HEK293 (cell line): ENCODE measurements at regions not wholly inside any gene's neighbourhood (a gene's known extent, or its start where the extent isn't known, plus 50 kb on each side); places are given as distances from the start of the nearest gene placed in this dataset.
A peak's percentile ranks its signal among the peaks of the same experiment; 100 is the strongest.

Experiments used
- BCL11A ChIP-seq: fragments of 450-650 bp; formaldehyde crosslinking; IDR thresholded peaks from 2 replicates; pipeline ENCODE4 v1.5.1; 2016; ENCODE audit warnings: low read depth, missing biosample characterization, missing genetic modification characterization
- BCL6B ChIP-seq: fragments of 450-650 bp; formaldehyde crosslinking; IDR thresholded peaks from 2 replicates; pipeline ENCODE4 v1.5.1; 2017; ENCODE audit warnings: missing biosample characterization, missing genetic modification characterization
- IKZF3 ChIP-seq: fragments of 450-650 bp; IDR thresholded peaks from 2 replicates; pipeline ENCODE4 v1.5.0; 2018; ENCODE audit warnings: missing biosample characterization, mild to moderate bottlenecking, missing genetic modification characterization, moderate library complexity
- KLF10 ChIP-seq: fragments of 450-650 bp; IDR thresholded peaks from 2 replicates; pipeline ENCODE4 v1.5.1; 2018; ENCODE audit warnings: missing biosample characterization, mild to moderate bottlenecking, missing genetic modification characterization
- MZF1 ChIP-seq: fragments of 450-650 bp; formaldehyde crosslinking; IDR thresholded peaks from 2 replicates; pipeline ENCODE4 v1.5.1; 2017; ENCODE audit warnings: missing biosample characterization, missing genetic modification characterization, borderline replicate concordance
- TCF7L2 ChIP-seq: IDR thresholded peaks from 2 replicates; pipeline ENCODE4 v1.6.1; 2011; ENCODE audit warnings: low read depth, mild to moderate bottlenecking, inconsistent platforms, low read length, moderate library complexity, borderline replicate concordance
- WT1 ChIP-seq: fragments of 450-650 bp; formaldehyde crosslinking; IDR thresholded peaks from 2 replicates; pipeline ENCODE4 v1.5.1; 2016; ENCODE audit warnings: missing biosample characterization, missing genetic modification characterization
- ZEB2 ChIP-seq: fragments of 450-650 bp; formaldehyde crosslinking; IDR thresholded peaks from 2 replicates; pipeline ENCODE4 v1.5.1; 2016; ENCODE audit warnings: missing biosample characterization, missing genetic modification characterization
- ZFHX2 ChIP-seq: fragments of 450-650 bp; formaldehyde crosslinking; conservative IDR thresholded peaks from 2 replicates; pipeline ENCODE4 v1.5.1; 2016; ENCODE audit warnings: missing biosample characterization, missing genetic modification characterization
- ZNF10 ChIP-seq: fragments of 450-650 bp; formaldehyde crosslinking; IDR thresholded peaks from 2 replicates; pipeline ENCODE4 v1.5.1; 2017; ENCODE audit warnings: missing biosample characterization, missing genetic modification characterization
- ZNF121 ChIP-seq: fragments of 450-650 bp; formaldehyde crosslinking; IDR thresholded peaks from 2 replicates; pipeline ENCODE4 v1.5.1; 2016; ENCODE audit warnings: missing biosample characterization, missing genetic modification characterization
- ZNF157 ChIP-seq: fragments of 450-650 bp; formaldehyde crosslinking; IDR thresholded peaks from 2 replicates; pipeline ENCODE4 v1.5.1; 2016; ENCODE audit warnings: missing biosample characterization, missing genetic modification characterization
- ZNF184 ChIP-seq: fragments of 450-650 bp; IDR thresholded peaks from 2 replicates; pipeline ENCODE4 v1.5.1; 2018; ENCODE audit warnings: missing biosample characterization, mild to moderate bottlenecking, missing genetic modification characterization
- ZNF2 ChIP-seq: fragments of 450-650 bp; formaldehyde crosslinking; IDR thresholded peaks from 2 replicates; pipeline ENCODE4 v1.5.1; 2016; ENCODE audit warnings: missing biosample characterization, missing genetic modification characterization
- ZNF211 ChIP-seq: fragments of 450-650 bp; formaldehyde crosslinking; IDR thresholded peaks from 2 replicates; pipeline ENCODE4 v1.5.1; 2016; ENCODE audit warnings: low read depth, missing biosample characterization, missing genetic modification characterization
- ZNF248 ChIP-seq: fragments of 450-650 bp; formaldehyde crosslinking; IDR thresholded peaks from 2 replicates; pipeline ENCODE4 v1.5.1; 2017; ENCODE audit warnings: missing biosample characterization, missing genetic modification characterization
- ZNF324 ChIP-seq: fragments of 450-650 bp; formaldehyde crosslinking; IDR thresholded peaks from 2 replicates; pipeline ENCODE4 v1.5.1; 2016; ENCODE audit warnings: missing biosample characterization, missing genetic modification characterization
- ZNF335 ChIP-seq: fragments of 450-650 bp; formaldehyde crosslinking; conservative IDR thresholded peaks from 2 replicates; pipeline ENCODE4 v1.5.1; 2016; ENCODE audit warnings: missing biosample characterization, missing genetic modification characterization
- ZNF473 ChIP-seq: fragments of 450-650 bp; formaldehyde crosslinking; IDR thresholded peaks from 2 replicates; pipeline ENCODE4 v1.5.1; 2017; ENCODE audit warnings: missing biosample characterization, missing genetic modification characterization
- ZNF560 ChIP-seq: fragments of 450-650 bp; formaldehyde crosslinking; IDR thresholded peaks from 2 replicates; pipeline ENCODE4 v1.5.1; 2017; ENCODE audit warnings: missing biosample characterization, missing genetic modification characterization, borderline replicate concordance
- ZNF561 ChIP-seq: fragments of 450-650 bp; IDR thresholded peaks from 2 replicates; pipeline ENCODE4 v1.5.1; 2018; ENCODE audit warnings: missing biosample characterization, missing genetic modification characterization, borderline replicate concordance
- ZNF596 ChIP-seq: fragments of 450-650 bp; IDR thresholded peaks from 2 replicates; pipeline ENCODE4 v1.5.0; 2018; ENCODE audit warnings: missing biosample characterization, mild to moderate bottlenecking, missing genetic modification characterization, moderate library complexity
- ZNF610 ChIP-seq: fragments of 450-650 bp; formaldehyde crosslinking; IDR thresholded peaks from 2 replicates; pipeline ENCODE4 v1.5.1; 2016; ENCODE audit warnings: missing biosample characterization, missing genetic modification characterization, borderline replicate concordance
- ZNF660 ChIP-seq: fragments of 450-650 bp; IDR thresholded peaks from 2 replicates; pipeline ENCODE4 v1.5.1; 2018; ENCODE audit warnings: missing biosample characterization, mild to moderate bottlenecking, missing genetic modification characterization
- ZNF692 ChIP-seq: fragments of 450-650 bp; formaldehyde crosslinking; IDR thresholded peaks from 2 replicates; pipeline ENCODE4 v1.5.1; 2016; ENCODE audit warnings: missing biosample characterization, missing genetic modification characterization
- ZNF777 ChIP-seq: fragments of 450-650 bp; formaldehyde crosslinking; IDR thresholded peaks from 2 replicates; pipeline ENCODE4 v1.5.1; 2017; ENCODE audit warnings: missing biosample characterization, missing genetic modification characterization, borderline replicate concordance
- ZNF791 ChIP-seq: fragments of 450-650 bp; formaldehyde crosslinking; IDR thresholded peaks from 2 replicates; pipeline ENCODE4 v1.5.1; 2016; ENCODE audit warnings: missing biosample characterization, missing genetic modification characterization
- ZSCAN30 ChIP-seq: fragments of 450-650 bp; IDR thresholded peaks from 2 replicates; pipeline ENCODE4 v1.5.1; 2018; ENCODE audit warnings: missing biosample characterization, mild to moderate bottlenecking, missing genetic modification characterization, moderate library complexity
- ZXDB ChIP-seq: fragments of 450-650 bp; formaldehyde crosslinking; IDR thresholded peaks from 2 replicates; pipeline ENCODE4 v1.5.1; 2016; ENCODE audit warnings: missing biosample characterization, missing genetic modification characterization
- TF ChIP-seq, protein P1 (sequence below): fragments of 450-650 bp; formaldehyde crosslinking; IDR thresholded peaks from 2 replicates; pipeline ENCODE4 v1.5.1; 2016; ENCODE audit warnings: missing biosample characterization, missing genetic modification characterization
- TF ChIP-seq, protein P2 (sequence below): fragments of 450-650 bp; formaldehyde crosslinking; IDR thresholded peaks from 2 replicates; pipeline ENCODE4 v1.5.1; 2016; ENCODE audit warnings: missing biosample characterization, missing genetic modification characterization
- TF ChIP-seq, protein P3 (sequence below): fragments of 450-650 bp; formaldehyde crosslinking; IDR thresholded peaks from 2 replicates; pipeline ENCODE4 v1.5.1; 2016; ENCODE audit warnings: missing biosample characterization, missing genetic modification characterization

GRCh38 chr1:116855773-116856201, 53.9 kb upstream of the PTGFRN start (continued):
- TF ChIP-seq ZNF692 (peak; percentile 52; the same call in 1 of the 2 replicates), ZNF10 (tag by site-specific recombination) (peak; percentile 73), ZNF121 (tag by site-specific recombination) (no peak), IKZF3 (tag by site-specific recombination) (peak; percentile 86), MZF1 (peak; percentile 66; the same call in 1 of the 2 replicates), ZNF184 (tag by site-specific recombination) (peak; percentile 52; the same call in 1 of the 2 replicates), TCF7L2 (no peak), ZFHX2 (tag by site-specific recombination) (peak; percentile 49; the same call in 1 of the 2 replicates), ZNF335 (tag by site-specific recombination) (peak; percentile 22; the same call in 1 of the 2 replicates), ZXDB (peak; percentile 92), ZNF561 (tag by site-specific recombination) (peak; percentile 81), BCL6B (tag by site-specific recombination) (peak; percentile 98), ZNF610 (tag by site-specific recombination) (peak; percentile 44; the same call in 1 of the 2 replicates), WT1 (tag by site-specific recombination) (peak; percentile 85), ZNF777 (tag by site-specific recombination) (no peak), ZNF324 (tag by site-specific recombination) (0 out of 2 replicates have a peak, but pooled peaks have one; percentile 47), ZNF596 (tag by site-specific recombination) (peak; percentile 63), ZEB2 (tag by site-specific recombination) (peak; percentile 79; the same call in 1 of the 2 replicates), BCL11A (tag by site-specific recombination) (no peak), ZNF2 (peak; percentile 71; the same call in 1 of the 2 replicates), ZSCAN30 (tag by site-specific recombination) (peak; percentile 90), KLF10 (peak; percentile 44; the same call in 1 of the 2 replicates), ZNF157 (no peak), ZNF248 (tag by site-specific recombination) (no peak), ZNF211 (tag by site-specific recombination) (no peak), ZNF560 (tag by site-specific recombination) (no peak), ZNF791 (no peak), ZNF660 (tag by site-specific recombination) (peak; percentile 58; the same call in 1 of the 2 replicates), ZNF473 (tag by site-specific recombination) (no peak)
- TF ChIP-seq, protein P1, sequence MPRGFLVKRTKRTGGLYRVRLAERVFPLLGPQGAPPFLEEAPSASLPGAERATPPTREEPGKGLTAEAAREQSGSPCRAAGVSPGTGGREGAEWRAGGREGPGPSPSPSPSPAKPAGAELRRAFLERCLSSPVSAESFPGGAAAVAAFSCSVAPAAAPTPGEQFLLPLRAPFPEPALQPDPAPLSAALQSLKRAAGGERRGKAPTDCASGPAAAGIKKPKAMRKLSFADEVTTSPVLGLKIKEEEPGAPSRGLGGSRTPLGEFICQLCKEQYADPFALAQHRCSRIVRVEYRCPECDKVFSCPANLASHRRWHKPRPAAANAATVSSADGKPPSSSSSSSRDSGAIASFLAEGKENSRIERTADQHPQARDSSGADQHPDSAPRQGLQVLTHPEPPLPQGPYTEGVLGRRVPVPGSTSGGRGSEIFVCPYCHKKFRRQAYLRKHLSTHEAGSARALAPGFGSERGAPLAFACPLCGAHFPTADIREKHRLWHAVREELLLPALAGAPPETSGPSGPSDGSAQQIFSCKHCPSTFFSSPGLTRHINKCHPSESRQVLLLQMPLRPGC = 0 out of 2 replicates have a peak, but pooled peaks have one; percentile 17
- TF ChIP-seq, protein P2, sequence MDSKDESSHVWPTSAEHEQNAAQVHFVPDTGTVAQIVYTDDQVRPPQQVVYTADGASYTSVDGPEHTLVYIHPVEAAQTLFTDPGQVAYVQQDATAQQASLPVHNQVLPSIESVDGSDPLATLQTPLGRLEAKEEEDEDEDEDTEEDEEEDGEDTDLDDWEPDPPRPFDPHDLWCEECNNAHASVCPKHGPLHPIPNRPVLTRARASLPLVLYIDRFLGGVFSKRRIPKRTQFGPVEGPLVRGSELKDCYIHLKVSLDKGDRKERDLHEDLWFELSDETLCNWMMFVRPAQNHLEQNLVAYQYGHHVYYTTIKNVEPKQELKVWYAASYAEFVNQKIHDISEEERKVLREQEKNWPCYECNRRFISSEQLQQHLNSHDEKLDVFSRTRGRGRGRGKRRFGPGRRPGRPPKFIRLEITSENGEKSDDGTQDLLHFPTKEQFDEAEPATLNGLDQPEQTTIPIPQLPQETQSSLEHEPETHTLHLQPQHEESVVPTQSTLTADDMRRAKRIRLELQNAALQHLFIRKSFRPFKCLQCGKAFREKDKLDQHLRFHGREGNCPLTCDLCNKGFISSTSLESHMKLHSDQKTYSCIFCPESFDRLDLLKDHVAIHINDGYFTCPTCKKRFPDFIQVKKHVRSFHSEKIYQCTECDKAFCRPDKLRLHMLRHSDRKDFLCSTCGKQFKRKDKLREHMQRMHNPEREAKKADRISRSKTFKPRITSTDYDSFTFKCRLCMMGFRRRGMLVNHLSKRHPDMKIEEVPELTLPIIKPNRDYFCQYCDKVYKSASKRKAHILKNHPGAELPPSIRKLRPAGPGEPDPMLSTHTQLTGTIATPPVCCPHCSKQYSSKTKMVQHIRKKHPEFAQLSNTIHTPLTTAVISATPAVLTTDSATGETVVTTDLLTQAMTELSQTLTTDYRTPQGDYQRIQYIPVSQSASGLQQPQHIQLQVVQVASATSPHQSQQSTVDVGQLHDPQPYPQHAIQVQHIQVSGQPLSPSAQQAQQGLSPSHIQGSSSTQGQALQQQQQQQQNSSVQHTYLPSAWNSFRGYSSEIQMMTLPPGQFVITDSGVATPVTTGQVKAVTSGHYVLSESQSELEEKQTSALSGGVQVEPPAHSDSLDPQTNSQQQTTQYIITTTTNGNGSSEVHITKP (tag by site-specific recombination) = peak; percentile 67; the same call in 1 of the 2 replicates
- TF ChIP-seq, protein P3, sequence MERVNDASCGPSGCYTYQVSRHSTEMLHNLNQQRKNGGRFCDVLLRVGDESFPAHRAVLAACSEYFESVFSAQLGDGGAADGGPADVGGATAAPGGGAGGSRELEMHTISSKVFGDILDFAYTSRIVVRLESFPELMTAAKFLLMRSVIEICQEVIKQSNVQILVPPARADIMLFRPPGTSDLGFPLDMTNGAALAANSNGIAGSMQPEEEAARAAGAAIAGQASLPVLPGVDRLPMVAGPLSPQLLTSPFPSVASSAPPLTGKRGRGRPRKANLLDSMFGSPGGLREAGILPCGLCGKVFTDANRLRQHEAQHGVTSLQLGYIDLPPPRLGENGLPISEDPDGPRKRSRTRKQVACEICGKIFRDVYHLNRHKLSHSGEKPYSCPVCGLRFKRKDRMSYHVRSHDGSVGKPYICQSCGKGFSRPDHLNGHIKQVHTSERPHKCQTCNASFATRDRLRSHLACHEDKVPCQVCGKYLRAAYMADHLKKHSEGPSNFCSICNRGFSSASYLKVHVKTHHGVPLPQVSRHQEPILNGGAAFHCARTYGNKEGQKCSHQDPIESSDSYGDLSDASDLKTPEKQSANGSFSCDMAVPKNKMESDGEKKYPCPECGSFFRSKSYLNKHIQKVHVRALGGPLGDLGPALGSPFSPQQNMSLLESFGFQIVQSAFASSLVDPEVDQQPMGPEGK (tag by site-specific recombination) = peak; percentile 47; the same call in 1 of the 2 replicates
